Cerebellar cortex (tissue), 1 donor: ENCODE measurements at regions not wholly inside any gene's neighbourhood (a gene's known extent, or its start where the extent isn't known, plus 50 kb on each side); places are given as distances from the start of the nearest gene placed in this dataset.

Experiments
- DNase-seq: peaks from one replicate; pipeline ENCODE4 v3.0.0-alpha.2; 2015; ENCODE audit warnings: low spot score

DNA sequence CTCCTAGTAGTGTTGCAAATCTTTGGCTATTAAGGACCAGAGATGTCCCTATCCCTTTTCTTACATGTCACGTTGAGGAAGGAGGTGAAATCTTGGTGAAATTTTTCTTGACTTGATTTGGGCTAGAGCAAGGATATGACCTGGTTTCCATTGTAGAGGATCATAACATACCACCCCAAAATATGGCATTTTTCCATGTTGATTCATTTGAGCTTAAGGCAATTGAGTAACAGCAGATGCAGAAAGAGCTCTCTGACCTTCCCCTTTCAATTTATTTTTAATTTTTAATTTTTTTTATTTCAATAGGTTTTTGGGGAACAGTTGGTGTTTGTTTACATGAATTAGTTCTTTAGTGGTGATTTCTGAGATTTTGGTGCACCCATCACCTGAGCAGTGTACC, 61.2 kb upstream of the MAP1B start:
- DNase-seq: no peak

DNA sequence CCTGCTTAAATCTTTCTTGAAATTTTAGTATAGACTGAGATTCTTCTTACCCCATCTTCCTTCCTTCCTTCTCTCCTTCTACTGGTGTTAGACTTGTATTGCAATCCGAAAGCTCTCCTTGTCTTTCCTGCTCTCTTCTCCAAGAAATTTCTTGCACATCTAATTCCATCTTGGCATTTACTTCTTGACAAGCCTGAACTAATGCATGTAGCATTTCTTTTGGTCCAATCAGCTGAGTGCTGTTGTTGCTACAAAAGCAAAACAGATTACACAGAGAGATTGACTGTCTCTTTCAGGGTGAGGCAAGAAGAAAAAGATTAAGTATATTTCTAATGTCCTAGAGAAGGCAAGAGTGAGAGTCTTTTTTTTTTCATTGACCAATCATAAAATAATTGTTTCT, 51.6 kb upstream of the MAP1B start:
- no peak for DNase-seq
